ENCODE measurements at regions not wholly inside any gene's neighbourhood (a gene's known extent, or its start where the extent isn't known, plus 50 kb on each side); places are given as distances from the start of the nearest gene placed in this dataset.

GRCh38 chr5:79859588-79859987 is 131.5 kb downstream of the MTX3 start:
- TF ChIP-seq NR2F2 (IDR thresholded peaks at IDR 0.05): no peak
- no peak for TF ChIP-seq SP1 (IDR thresholded peaks at IDR 0.05)
- TF ChIP-seq, protein P1, sequence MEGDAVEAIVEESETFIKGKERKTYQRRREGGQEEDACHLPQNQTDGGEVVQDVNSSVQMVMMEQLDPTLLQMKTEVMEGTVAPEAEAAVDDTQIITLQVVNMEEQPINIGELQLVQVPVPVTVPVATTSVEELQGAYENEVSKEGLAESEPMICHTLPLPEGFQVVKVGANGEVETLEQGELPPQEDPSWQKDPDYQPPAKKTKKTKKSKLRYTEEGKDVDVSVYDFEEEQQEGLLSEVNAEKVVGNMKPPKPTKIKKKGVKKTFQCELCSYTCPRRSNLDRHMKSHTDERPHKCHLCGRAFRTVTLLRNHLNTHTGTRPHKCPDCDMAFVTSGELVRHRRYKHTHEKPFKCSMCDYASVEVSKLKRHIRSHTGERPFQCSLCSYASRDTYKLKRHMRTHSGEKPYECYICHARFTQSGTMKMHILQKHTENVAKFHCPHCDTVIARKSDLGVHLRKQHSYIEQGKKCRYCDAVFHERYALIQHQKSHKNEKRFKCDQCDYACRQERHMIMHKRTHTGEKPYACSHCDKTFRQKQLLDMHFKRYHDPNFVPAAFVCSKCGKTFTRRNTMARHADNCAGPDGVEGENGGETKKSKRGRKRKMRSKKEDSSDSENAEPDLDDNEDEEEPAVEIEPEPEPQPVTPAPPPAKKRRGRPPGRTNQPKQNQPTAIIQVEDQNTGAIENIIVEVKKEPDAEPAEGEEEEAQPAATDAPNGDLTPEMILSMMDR (IDR thresholded peaks at IDR 0.05; ENCODE audit: low read depth, low read length, missing input control): no peak
- no peak for TF ChIP-seq HNF4A (conservative IDR thresholded peaks at IDR 0.05)
- TF ChIP-seq HNF4G (IDR thresholded peaks at IDR 0.05): no peak
- no peak for TF ChIP-seq FOXA2 (IDR thresholded peaks at IDR 0.05)
- TF ChIP-seq TAF1 (conservative IDR thresholded peaks at IDR 0.05): no peak
- no peak for TF ChIP-seq REST (IDR thresholded peaks at IDR 0.05)
- TF ChIP-seq, protein P2, sequence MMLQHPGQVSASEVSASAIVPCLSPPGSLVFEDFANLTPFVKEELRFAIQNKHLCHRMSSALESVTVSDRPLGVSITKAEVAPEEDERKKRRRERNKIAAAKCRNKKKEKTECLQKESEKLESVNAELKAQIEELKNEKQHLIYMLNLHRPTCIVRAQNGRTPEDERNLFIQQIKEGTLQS (IDR thresholded peaks at IDR 0.05): no peak
- TF ChIP-seq RAD21 (IDR thresholded peaks at IDR 0.05): no peak
- no peak for TF ChIP-seq EGR1 (IDR thresholded peaks at IDR 0.05; ENCODE audit: low read depth in 2 of 2)
- TF ChIP-seq JUND (IDR thresholded peaks at IDR 0.05): no peak
- no peak for TF ChIP-seq GABPA (IDR thresholded peaks at IDR 0.05 in 1 of 2, conservative IDR thresholded peaks at IDR 0.05 in 1 of 2)
- no peak for TF ChIP-seq YY1 (IDR thresholded peaks at IDR 0.05)
- no peak for TF ChIP-seq ZBTB33 (IDR thresholded peaks at IDR 0.05)
- no peak for TF ChIP-seq FOXA1 (IDR thresholded peaks at IDR 0.05)
- TF ChIP-seq RXRA (IDR thresholded peaks at IDR 0.05): no peak
- TF ChIP-seq, protein P3, sequence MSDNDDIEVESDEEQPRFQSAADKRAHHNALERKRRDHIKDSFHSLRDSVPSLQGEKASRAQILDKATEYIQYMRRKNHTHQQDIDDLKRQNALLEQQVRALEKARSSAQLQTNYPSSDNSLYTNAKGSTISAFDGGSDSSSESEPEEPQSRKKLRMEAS (IDR thresholded peaks at IDR 0.05): no peak
- no peaks in the 10 kb centered on the region for H3K9me3 ChIP-seq (ENCODE audit: control insufficient read depth in 4 of 4, low read length in 3 of 4)
- WGBS: 64% methylated on average over 5 of the region's 5 CpGs
- no peaks in the 10 kb centered on the region for H3K27me3 ChIP-seq (ENCODE audit: control insufficient read depth in 4 of 4, insufficient read depth in 4 of 4, low read length in 3 of 4)
- no peak for DNase-seq (ENCODE audit: low spot score)
- no peak overlapping the region for H3K9ac ChIP-seq (ENCODE audit: low read depth in 1 of 2, low read length in 2 of 2)
- H3K27ac ChIP-seq (ENCODE audit: low read depth in 1 of 2, low read length in 2 of 2): no peak overlapping the region
- H3K36me3 ChIP-seq (ENCODE audit: control insufficient read depth in 4 of 4, insufficient read depth in 3 of 4, low read depth in 1 of 4, low read length in 3 of 4): no peaks in the 10 kb centered on the region
- H3K4me3 ChIP-seq (ENCODE audit: low read depth in 1 of 3, low read length in 3 of 3): no peak overlapping the region
- H3K4me1 ChIP-seq (ENCODE audit: control insufficient read depth in 4 of 4, insufficient read depth in 4 of 4, low read length in 3 of 4): no peaks in the 10 kb centered on the region

DNA sequence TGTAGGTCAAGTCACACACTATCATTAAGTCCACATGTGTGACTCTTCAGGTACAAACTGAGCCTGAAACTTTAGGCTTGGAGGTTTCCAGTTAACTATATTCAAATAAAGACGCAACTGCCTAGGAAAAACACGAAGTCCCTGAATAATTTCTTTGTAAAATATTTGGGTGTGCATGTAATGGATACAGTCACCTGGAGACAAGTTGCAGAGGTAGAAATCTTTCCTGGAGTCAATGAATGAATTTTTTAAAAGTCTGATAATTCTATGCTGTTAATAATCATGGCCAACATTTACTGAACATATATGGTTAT is 132.7 kb downstream of the MTX3 start:
- Histone ChIP-seq H3K36me3 (ENCODE audit: control insufficient read depth in 4 of 4, insufficient read depth in 3 of 4, low read depth in 1 of 4, low read length in 3 of 4) (no peaks in the 10 kb centered on the region), H3K27me3 (ENCODE audit: control insufficient read depth in 4 of 4, insufficient read depth in 4 of 4, low read length in 3 of 4) (no peaks in the 10 kb centered on the region), H3K9ac (ENCODE audit: low read depth in 1 of 2, low read length in 2 of 2) (no peak overlapping the region), H3K9me3 (ENCODE audit: control insufficient read depth in 4 of 4, low read length in 3 of 4) (no peaks in the 10 kb centered on the region), H3K4me3 (ENCODE audit: low read depth in 1 of 3, low read length in 3 of 3) (no peak overlapping the region), H3K4me1 (ENCODE audit: control insufficient read depth in 4 of 4, insufficient read depth in 4 of 4, low read length in 3 of 4) (no peaks in the 10 kb centered on the region), H3K27ac (ENCODE audit: low read depth in 1 of 2, low read length in 2 of 2) (no peak overlapping the region)
- 91% methylated on average over 2 of the region's 2 CpGs for WGBS
- no peak for DNase-seq (ENCODE audit: low spot score)
- TF ChIP-seq FOXA1 (IDR thresholded peaks at IDR 0.05) (no peak), RAD21 (IDR thresholded peaks at IDR 0.05) (no peak), TAF1 (conservative IDR thresholded peaks at IDR 0.05) (no peak), ZBTB33 (IDR thresholded peaks at IDR 0.05) (no peak), RXRA (IDR thresholded peaks at IDR 0.05) (no peak), FOXA2 (IDR thresholded peaks at IDR 0.05) (no peak), REST (IDR thresholded peaks at IDR 0.05) (no peak), HNF4G (IDR thresholded peaks at IDR 0.05) (no peak), JUND (IDR thresholded peaks at IDR 0.05) (no peak), SP1 (IDR thresholded peaks at IDR 0.05) (no peak), GABPA (IDR thresholded peaks at IDR 0.05 in 1 of 2, conservative IDR thresholded peaks at IDR 0.05 in 1 of 2) (no peak), HNF4A (conservative IDR thresholded peaks at IDR 0.05) (no peak), YY1 (IDR thresholded peaks at IDR 0.05) (no peak), NR2F2 (IDR thresholded peaks at IDR 0.05) (no peak), EGR1 (IDR thresholded peaks at IDR 0.05; ENCODE audit: low read depth in 2 of 2) (no peak)

All from liver (tissue), 8 donors.